ENCODE measurements at regions not wholly inside any gene's neighbourhood (a gene's known extent, or its start where the extent isn't known, plus 50 kb on each side); places are given as distances from the start of the nearest gene placed in this dataset.

GRCh38 chr5:87627363-87627762 lies 214.6 kb upstream of the CCNH start:
- TF ChIP-seq CTCF (conservative IDR thresholded peaks at IDR 0.05 in 1 of 2, IDR thresholded peaks at IDR 0.05 in 1 of 2; ENCODE audit: low read depth in 1 of 2, low read length in 2 of 2): no peak
- TF ChIP-seq EZH2 (IDR thresholded peaks at IDR 0.05; ENCODE audit: low read length, missing control alignments): no peak
